IMR-90 (cell line): ENCODE measurements at regions not wholly inside any gene's neighbourhood (a gene's known extent, or its start where the extent isn't known, plus 50 kb on each side); places are given as distances from the start of the nearest gene placed in this dataset.

Experiments used
- ATAC-seq: fragments of 200-7000 bp; cut with Tn5 transposase; 2 replicates; pipeline ENCODE4 v1.9.1; 2020; ENCODE audit warnings: low read depth, mild to moderate bottlenecking, moderate library complexity
- BruUV-seq: library from RNA; stranded (reverse); fragments of 400-500 nt; replicated peaks from 2 replicates; lab custom pipeline; 2021; lab: Mats Ljungman, UMichigan
- CTCF ChIA-PET: fragments of 300-600 bp; formaldehyde crosslinking; extraction: SDS; loops from one replicate; lab custom pipeline; 2021; ENCODE audit warnings: antibody characterized with exemption; lab: Yijun Ruan, JAX
- POLR2A ChIA-PET: fragments of 300-600 bp; sonication (Branson Sonifier 250); formaldehyde crosslinking; loops from one replicate; lab custom pipeline; 2022; ENCODE audit warnings: antibody characterized with exemption; ENCODE audit not compliant: unreplicated experiment; lab: Charles Lee
- DNase-seq: peaks from one replicate; pipeline ENCODE4 v3.0.0; 2013
- H2AFZ ChIP-seq: replicated peaks from 2 replicates; pipeline ENCODE3; 2013; ENCODE audit warnings: low read length, mild to moderate bottlenecking; ENCODE audit not compliant: poor library complexity
- H2AK5ac ChIP-seq: 2 replicates; pipeline ENCODE4 v1.6.1; 2013; ENCODE audit warnings: low read depth, low read length, inconsistent platforms
- H2AK9ac ChIP-seq: replicated peaks from 2 replicates; pipeline ENCODE3; 2013; ENCODE audit warnings: mild to moderate bottlenecking, low read depth, low read length, moderate library complexity; ENCODE audit not compliant: poor library complexity
- H2BK120ac ChIP-seq: 2 replicates; pipeline ENCODE4 v1.6.1; 2013; ENCODE audit warnings: low read depth, low read length, inconsistent platforms
- H2BK15ac ChIP-seq: 3 replicates; pipeline ENCODE4 v1.6.1; 2013; ENCODE audit warnings: low read depth, low read length, inconsistent platforms
- H2BK20ac ChIP-seq: 2 replicates; pipeline ENCODE4 v1.6.1; 2013; ENCODE audit warnings: low read depth, mild to moderate bottlenecking, inconsistent platforms, low read length, moderate library complexity
- H2BK5ac ChIP-seq: 2 replicates; pipeline ENCODE4 v1.6.1; 2013; ENCODE audit warnings: mild to moderate bottlenecking, low read depth, low read length, inconsistent platforms; ENCODE audit not compliant: poor library complexity, severe bottlenecking
- H3K14ac ChIP-seq: replicated peaks from 2 replicates; pipeline ENCODE4 v1.6.1; 2013; ENCODE audit warnings: low read depth, low read length, inconsistent platforms
- H3K18ac ChIP-seq: 2 replicates; pipeline ENCODE4 v1.6.1; 2013; ENCODE audit warnings: low read depth, low read length, control low read depth
- H3K23ac ChIP-seq: 2 replicates; pipeline ENCODE4 v1.6.1; 2013; ENCODE audit warnings: low read depth, low read length, inconsistent platforms
- H3K27ac ChIP-seq: 2 replicates; pipeline ENCODE4 v1.5.1; 2013; ENCODE audit warnings: mild to moderate bottlenecking, control low read depth, low read length; ENCODE audit not compliant: insufficient read depth
- H3K27me3 ChIP-seq: 2 replicates; pipeline ENCODE4 v1.6.1; 2013; ENCODE audit warnings: low read length; ENCODE audit not compliant: control insufficient read depth, insufficient read depth
- H3K36me3 ChIP-seq: 2 replicates; pipeline ENCODE4 v1.6.1; 2013; ENCODE audit warnings: low read length, mixed read lengths; ENCODE audit not compliant: control insufficient read depth, insufficient read depth
- H3K4ac ChIP-seq: 2 replicates; pipeline ENCODE4 v1.6.1; 2013; ENCODE audit warnings: low read depth, low read length, inconsistent platforms
- H3K4me1 ChIP-seq: 2 replicates; pipeline ENCODE4 v1.6.1; 2013; ENCODE audit warnings: low read length, mixed read lengths; ENCODE audit not compliant: control insufficient read depth, insufficient read depth
- H3K4me2 ChIP-seq: 2 replicates; pipeline ENCODE4 v1.6.1; 2013; ENCODE audit warnings: low read depth, mild to moderate bottlenecking, control low read depth, low read length, moderate library complexity
- H3K4me3 ChIP-seq: 2 replicates; pipeline ENCODE4 v1.5.1; 2013; ENCODE audit warnings: low read depth, mild to moderate bottlenecking, control low read depth, low read length, moderate library complexity; ENCODE audit not compliant: insufficient read depth
- H3K56ac ChIP-seq: 2 replicates; pipeline ENCODE4 v1.6.1; 2013; ENCODE audit warnings: low read length, inconsistent platforms; ENCODE audit not compliant: insufficient read depth; ENCODE audit errors: extremely low read depth
- H3K79me1 ChIP-seq, 2 experiments: 2 replicates each; pipeline ENCODE4 v1.6.1; 2013; ENCODE audit warnings: low read length in 2 of 2, inconsistent platforms in 1 of 2, low read depth in 1 of 2
- H3K9ac ChIP-seq: 2 replicates; pipeline ENCODE4 v1.6.1; 2013; ENCODE audit warnings: low read depth, low read length, control low read depth
- H3K9me1 ChIP-seq: 2 replicates; pipeline ENCODE4 v1.6.1; 2013; ENCODE audit warnings: low read length, inconsistent platforms; ENCODE audit not compliant: insufficient read depth
- H3K9me3 ChIP-seq: 2 replicates; pipeline ENCODE4 v1.6.1; 2013; ENCODE audit warnings: low read length; ENCODE audit not compliant: control insufficient read depth, insufficient read depth
- H4K20me1 ChIP-seq: 2 replicates; pipeline ENCODE4 v1.6.1; 2013; ENCODE audit warnings: low read length, inconsistent platforms; ENCODE audit not compliant: insufficient read depth
- H4K5ac ChIP-seq: 2 replicates; pipeline ENCODE4 v1.6.1; 2013; ENCODE audit warnings: mild to moderate bottlenecking, low read depth, low read length, control low read depth
- H4K8ac ChIP-seq, 2 experiments: 2 replicates each; pipeline ENCODE4 v1.6.1; 2013; ENCODE audit warnings: low read depth in 2 of 2, low read length in 2 of 2, control low read depth in 1 of 2, inconsistent platforms in 1 of 2
- H4K91ac ChIP-seq: 2 replicates; pipeline ENCODE4 v1.6.1; 2013; ENCODE audit warnings: low read depth, low read length, inconsistent platforms; ENCODE audit not compliant: insufficient read depth
- BHLHE40 ChIP-seq: fragments of 150-350 bp; IDR thresholded peaks from 2 replicates; pipeline ENCODE4 v1.6.1; 2016; ENCODE audit warnings: mild to moderate bottlenecking, low read depth, low read length
- CEBPB ChIP-seq: IDR thresholded peaks from 2 replicates; pipeline ENCODE4 v1.6.1; 2012; ENCODE audit warnings: low read depth, low read length, improper control_type of control experiment
- CTCF ChIP-seq: conservative IDR thresholded peaks from 2 replicates; pipeline ENCODE4 v1.5.1; 2012; ENCODE audit warnings: mild to moderate bottlenecking, low read depth, low read length, improper control_type of control experiment
- ELK1 ChIP-seq: fragments of 150-350 bp; IDR thresholded peaks from 2 replicates; pipeline ENCODE4 v1.6.1; 2016; ENCODE audit warnings: low read depth, mild to moderate bottlenecking, low read length, moderate library complexity, borderline replicate concordance
- FOS ChIP-seq: fragments of 150-350 bp; IDR thresholded peaks from 2 replicates; pipeline ENCODE4 v1.6.1; 2016; ENCODE audit warnings: low read depth, low read length
- MAFK ChIP-seq: IDR thresholded peaks from 2 replicates; pipeline ENCODE4 v1.6.1; 2012; ENCODE audit warnings: low read depth, low read length, improper control_type of control experiment
- MAZ ChIP-seq: IDR thresholded peaks from 2 replicates; pipeline ENCODE4 v1.6.1; 2012; ENCODE audit warnings: low read depth, mild to moderate bottlenecking, low read length, improper control_type of control experiment, moderate library complexity, borderline replicate concordance
- MXI1 ChIP-seq: IDR thresholded peaks from 2 replicates; pipeline ENCODE4 v1.6.1; 2012; ENCODE audit warnings: low read depth, mild to moderate bottlenecking, low read length, moderate library complexity, borderline replicate concordance
- NFE2L2 ChIP-seq: fragments of 150-350 bp; IDR thresholded peaks from 2 replicates; pipeline ENCODE4 v1.6.1; 2016; ENCODE audit warnings: low read depth, mild to moderate bottlenecking, low read length
- POLR2A ChIP-seq: IDR thresholded peaks from 2 replicates; pipeline ENCODE4 v1.6.1; 2012; ENCODE audit warnings: mild to moderate bottlenecking, low read depth, low read length
- RAD21 ChIP-seq: IDR thresholded peaks from 2 replicates; pipeline ENCODE4 v1.6.1; 2012; ENCODE audit warnings: low read length, improper control_type of control experiment
- RCOR1 ChIP-seq: IDR thresholded peaks from 2 replicates; pipeline ENCODE4 v1.6.1; 2012; ENCODE audit warnings: mild to moderate bottlenecking, low read length, improper control_type of control experiment; ENCODE audit not compliant: insufficient replicate concordance
- RFX5 ChIP-seq: IDR thresholded peaks from 2 replicates; pipeline ENCODE4 v1.8.0; 2012; ENCODE audit warnings: low read depth, mild to moderate bottlenecking, low read length, moderate library complexity
- SMC3 ChIP-seq: fragments of 150-350 bp; IDR thresholded peaks from 2 replicates; pipeline ENCODE4 v1.6.1; 2016; ENCODE audit warnings: low read depth, mild to moderate bottlenecking, antibody characterized with exemption, low read length, moderate library complexity
- USF2 ChIP-seq: fragments of 150-350 bp; IDR thresholded peaks from 2 replicates; pipeline ENCODE4 v1.6.1; 2017; ENCODE audit warnings: mild to moderate bottlenecking, antibody characterized with exemption, low read length, low read depth
- WGBS, 2 experiments: methylation state at CpG; one replicate each; pipeline versions ENCODE4 v1.1.5 to v1.1.7; 2013; ENCODE audit warnings: missing lambda C conversion rate in 2 of 2; ENCODE audit not compliant: insufficient read length in 1 of 2; ENCODE audit errors: extremely low coverage in 2 of 2; 5-methylcytosine and 5-hydroxymethylcytosine counted together
- dilution Hi-C: fragments of 300-500 bp; cut with HindIII; formaldehyde crosslinking; loops from one replicate; pipeline ENCODE4 v1.14.3; 2018; ENCODE audit warnings: low sequenced_read_pairs; ENCODE audit not compliant: unreplicated experiment
- in situ Hi-C: fragments of 300-500 bp; cut with MboI; formaldehyde crosslinking; loops from 3 replicates; pipeline ENCODE4 v1.14.3; 2019; ENCODE audit warnings: low sequenced_read_pairs, inconsistent platforms, mixed read lengths
- intact Hi-C: fragments of 100-400 bp; cut with micrococcal nuclease; formaldehyde crosslinking; loops from 2 replicates; pipeline ENCODE4 v1.10.0; 2022

GRCh38 chr5:167867281-167867680, 424.2 kb upstream of the WWC1 start:
- Histone ChIP-seq H2BK5ac (no peak overlapping the region), H3K14ac (no peak overlapping the region), H3K56ac (no peak overlapping the region), H3K27me3 (no peaks in the 10 kb centered on the region), H3K4me1 (no peaks in the 10 kb centered on the region), H3K4me2 (no peak overlapping the region), H4K8ac (no peak overlapping the region), H4K20me1 (no peaks in the 10 kb centered on the region), H3K4me3 (no peak overlapping the region), H3K79me1 (no peaks in the 10 kb centered on the region), H2AK9ac (no peak overlapping the region), H2AFZ (no peak overlapping the region), H3K36me3 (no peaks in the 10 kb centered on the region), H3K27ac (no peak overlapping the region), H3K4ac (no peak overlapping the region), H2BK120ac (no peak overlapping the region), H3K23ac (no peak overlapping the region), H3K18ac (no peak overlapping the region), H3K9ac (no peak overlapping the region), H3K9me3 (no peaks in the 10 kb centered on the region), H3K9me1 (no peaks in the 10 kb centered on the region), H2AK5ac (no peak overlapping the region), H4K91ac (no peak overlapping the region), H2BK20ac (no peak overlapping the region), H4K5ac (no peak overlapping the region), H2BK15ac (no peak overlapping the region)
- dilution Hi-C loops, result no loop called here
- TF ChIP-seq MAZ (no peak), NFE2L2 (no peak), CEBPB (no peak), MXI1 (no peak), USF2 (no peak), BHLHE40 (no peak), RCOR1 (no peak), RFX5 (no peak), ELK1 (no peak), FOS (no peak), SMC3 (no peak), POLR2A (no peak), CTCF (no peak), MAFK (no peak), RAD21 (no peak)
- ATAC-seq (no peak), DNase-seq (no peak)
- intact Hi-C loops, result no loop called here
- ChIA-PET POLR2A (no interaction called here), CTCF (no interaction called here)
- BruUV-seq, result no TSS peak
- in situ Hi-C loops, result no loop called here
- no CpG with 5 or more reads among the region's 5 CpGs for WGBS, 2 experiments
